ENCODE measurements at regions not wholly inside any gene's neighbourhood (a gene's known extent, or its start where the extent isn't known, plus 50 kb on each side); places are given as distances from the start of the nearest gene placed in this dataset.

DNA sequence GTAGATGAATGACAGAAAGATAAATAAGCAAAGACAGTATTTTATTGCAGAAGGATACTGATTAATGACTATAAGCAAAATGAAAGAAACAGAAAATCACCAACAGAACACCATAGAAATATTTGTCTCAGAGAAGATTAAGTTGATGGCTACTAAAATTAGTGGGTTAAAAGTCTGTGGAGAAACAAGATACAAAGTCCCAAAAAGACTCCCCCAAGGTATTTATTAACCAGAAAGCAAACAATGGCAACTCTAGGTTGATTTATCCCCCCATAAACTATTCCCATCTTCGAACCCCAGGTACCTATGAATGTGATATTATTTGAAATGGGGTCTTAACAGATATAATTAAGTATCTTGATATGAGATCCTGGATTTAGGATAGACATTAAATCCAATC, 1104.5 kb upstream of the PHF14 start:
- H3K36me3 ChIP-seq, result no peaks in the 10 kb centered on the region

DNA sequence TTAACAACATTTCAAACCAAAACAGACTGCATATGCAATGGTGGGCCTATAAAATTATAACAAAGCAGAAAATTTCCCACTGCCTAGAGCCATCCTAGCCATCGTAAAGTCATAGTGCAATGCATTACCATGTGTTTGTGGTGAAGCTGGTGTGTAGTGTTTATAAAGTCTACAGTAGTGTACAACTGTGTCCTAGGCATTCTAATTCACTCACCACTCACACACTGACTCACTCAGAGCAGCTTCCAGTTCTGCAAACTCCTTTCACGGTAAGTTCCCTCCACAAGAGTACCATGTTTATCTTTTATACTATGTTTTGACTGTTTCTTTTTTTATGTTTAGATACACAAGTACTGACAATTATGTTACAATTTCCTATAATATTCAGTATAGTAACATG, 1104.1 kb upstream of the PHF14 start:
- Histone ChIP-seq H3K27ac (no peak overlapping the region), H3K4me1 (no peaks in the 10 kb centered on the region), H3K36me3 (no peaks in the 10 kb centered on the region), H3F3A (ENCODE audit: low read depth) (no peaks in the 10 kb centered on the region), H3K4me3 (no peak overlapping the region), H3K27me3 (no peaks in the 10 kb centered on the region), H3K4me2 (no peak overlapping the region), H3K79me2 (ENCODE audit: low read depth) (no peaks in the 10 kb centered on the region), H3K9ac (no peak overlapping the region), H2AFZ (replicated peaks) (no peak overlapping the region), H4K20me1 (ENCODE audit: low read depth) (no peaks in the 10 kb centered on the region), H3K9me3 (ENCODE audit: low read depth) (no peaks in the 10 kb centered on the region)
- TF ChIP-seq, protein P1, sequence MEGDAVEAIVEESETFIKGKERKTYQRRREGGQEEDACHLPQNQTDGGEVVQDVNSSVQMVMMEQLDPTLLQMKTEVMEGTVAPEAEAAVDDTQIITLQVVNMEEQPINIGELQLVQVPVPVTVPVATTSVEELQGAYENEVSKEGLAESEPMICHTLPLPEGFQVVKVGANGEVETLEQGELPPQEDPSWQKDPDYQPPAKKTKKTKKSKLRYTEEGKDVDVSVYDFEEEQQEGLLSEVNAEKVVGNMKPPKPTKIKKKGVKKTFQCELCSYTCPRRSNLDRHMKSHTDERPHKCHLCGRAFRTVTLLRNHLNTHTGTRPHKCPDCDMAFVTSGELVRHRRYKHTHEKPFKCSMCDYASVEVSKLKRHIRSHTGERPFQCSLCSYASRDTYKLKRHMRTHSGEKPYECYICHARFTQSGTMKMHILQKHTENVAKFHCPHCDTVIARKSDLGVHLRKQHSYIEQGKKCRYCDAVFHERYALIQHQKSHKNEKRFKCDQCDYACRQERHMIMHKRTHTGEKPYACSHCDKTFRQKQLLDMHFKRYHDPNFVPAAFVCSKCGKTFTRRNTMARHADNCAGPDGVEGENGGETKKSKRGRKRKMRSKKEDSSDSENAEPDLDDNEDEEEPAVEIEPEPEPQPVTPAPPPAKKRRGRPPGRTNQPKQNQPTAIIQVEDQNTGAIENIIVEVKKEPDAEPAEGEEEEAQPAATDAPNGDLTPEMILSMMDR (IDR thresholded peaks at IDR 0.05), result no peak
- no peak for TF ChIP-seq EZH2 (IDR thresholded peaks at IDR 0.05)
- TF ChIP-seq EZH2phosphoT487 (IDR thresholded peaks at IDR 0.05), result no peak
- no peaks in the 10 kb centered on the region for H3K4me1 Mint-ChIP-seq
- DNase-seq (ENCODE audit: low spot score), result no peak
- no peak overlapping the region for H3K4me3 Mint-ChIP-seq
- no peaks in the 10 kb centered on the region for H3K9me3 Mint-ChIP-seq
- no peak overlapping the region for H3K27ac Mint-ChIP-seq
- no peaks in the 10 kb centered on the region for H3K27me3 Mint-ChIP-seq (ENCODE audit: insufficient read depth, low read depth)
- no peaks in the 10 kb centered on the region for H3K36me3 Mint-ChIP-seq

More for the DNA sequence above, 1104.5 kb upstream of the PHF14 start:
- H3F3A ChIP-seq (ENCODE audit: low read depth), result no peaks in the 10 kb centered on the region
- no peak overlapping the region for H3K27ac Mint-ChIP-seq
- H3K27ac ChIP-seq, result no peak overlapping the region
- H4K20me1 ChIP-seq (ENCODE audit: low read depth), result no peaks in the 10 kb centered on the region
- no peaks in the 10 kb centered on the region for H3K9me3 ChIP-seq (ENCODE audit: low read depth)
- no peak overlapping the region for H3K9ac ChIP-seq
- no peak overlapping the region for H3K4me3 ChIP-seq
- no peaks in the 10 kb centered on the region for H3K36me3 Mint-ChIP-seq
- no peaks in the 10 kb centered on the region for H3K79me2 ChIP-seq (ENCODE audit: low read depth)
- H3K4me2 ChIP-seq, result no peak overlapping the region
- H3K27me3 ChIP-seq, result no peaks in the 10 kb centered on the region
- TF ChIP-seq, protein P1 (IDR thresholded peaks at IDR 0.05), result no peak
- TF ChIP-seq EZH2 (IDR thresholded peaks at IDR 0.05), result no peak
- TF ChIP-seq EZH2phosphoT487 (IDR thresholded peaks at IDR 0.05), result no peak
- H3K27me3 Mint-ChIP-seq (ENCODE audit: insufficient read depth, low read depth), result no peaks in the 10 kb centered on the region
- no peaks in the 10 kb centered on the region for H3K4me1 Mint-ChIP-seq
- H3K4me3 Mint-ChIP-seq, result no peak overlapping the region
- no peak for DNase-seq (ENCODE audit: low spot score)
- no peaks in the 10 kb centered on the region for H3K4me1 ChIP-seq
- H2AFZ ChIP-seq (replicated peaks), result no peak overlapping the region
- no peaks in the 10 kb centered on the region for H3K9me3 Mint-ChIP-seq

DNA sequence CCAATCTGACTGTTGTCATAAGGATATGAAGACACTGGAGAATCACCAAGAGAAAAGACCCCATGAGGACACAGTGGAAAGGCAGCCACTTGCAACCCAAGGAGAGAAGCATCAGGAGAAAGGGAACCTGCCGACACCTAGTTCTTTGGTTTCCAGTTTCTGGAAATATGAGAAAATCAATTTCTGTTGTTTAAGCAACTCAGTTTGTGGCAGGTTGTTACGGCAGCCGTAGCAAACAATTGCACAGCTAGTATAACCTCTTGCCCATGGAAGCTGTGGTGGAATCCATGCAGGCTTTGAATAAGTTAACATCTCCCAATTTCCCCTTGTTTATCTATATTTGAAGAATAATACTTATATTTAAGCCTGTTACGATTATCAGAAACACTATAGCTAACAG, 1103.0 kb upstream of the PHF14 start:
- TF ChIP-seq, protein P1 (IDR thresholded peaks at IDR 0.05), result no peak
- TF ChIP-seq EZH2 (IDR thresholded peaks at IDR 0.05) (no peak), EZH2phosphoT487 (IDR thresholded peaks at IDR 0.05) (no peak)
- Histone ChIP-seq H3K4me1 (no peaks in the 10 kb centered on the region), H3K36me3 (no peaks in the 10 kb centered on the region), H3K27ac (no peak overlapping the region), H3K9me3 (ENCODE audit: low read depth) (no peaks in the 10 kb centered on the region), H3F3A (ENCODE audit: low read depth) (no peaks in the 10 kb centered on the region), H3K9ac (no peak overlapping the region), H3K4me3 (no peak overlapping the region), H4K20me1 (ENCODE audit: low read depth) (no peaks in the 10 kb centered on the region), H3K27me3 (no peaks in the 10 kb centered on the region), H3K4me2 (no peak overlapping the region), H2AFZ (replicated peaks) (no peak overlapping the region), H3K79me2 (ENCODE audit: low read depth) (no peaks in the 10 kb centered on the region)
- no peak overlapping the region for H3K27ac Mint-ChIP-seq
- no peak overlapping the region for H3K4me3 Mint-ChIP-seq
- H3K9me3 Mint-ChIP-seq, result no peaks in the 10 kb centered on the region
- H3K27me3 Mint-ChIP-seq (ENCODE audit: insufficient read depth, low read depth), result no peaks in the 10 kb centered on the region
- H3K4me1 Mint-ChIP-seq, result no peaks in the 10 kb centered on the region
- H3K36me3 Mint-ChIP-seq, result no peaks in the 10 kb centered on the region
- DNase-seq (ENCODE audit: low spot score), result no peak
